ENCODE measurements at regions not wholly inside any gene's neighbourhood (a gene's known extent, or its start where the extent isn't known, plus 50 kb on each side); places are given as distances from the start of the nearest gene placed in this dataset.
"Not testable (repeated sequence)": the region's sequence is repeated elsewhere in the genome, so short reads cannot be mapped to it uniquely, and the experiment has no call there.

GRCh38 chr3:64387688-64388087, 162.4 kb upstream of the PRICKLE2 start:
- DNase-seq = no peak

GRCh38 chr3:64385277-64385676, 160.0 kb upstream of the PRICKLE2 start:
- DNase-seq = no peak

GRCh38 chr3:64384561-64384960, 159.3 kb upstream of the PRICKLE2 start:
- DNase-seq = no peak

GRCh38 chr3:64382153-64382552, 156.9 kb upstream of the PRICKLE2 start:
- no peak for DNase-seq

GRCh38 chr3:64381367-64381766, 156.1 kb upstream of the PRICKLE2 start:
- no peak for DNase-seq

GRCh38 chr3:64380546-64380945, 155.3 kb upstream of the PRICKLE2 start:
- no peak for DNase-seq

GRCh38 chr3:64379221-64379620, 154.0 kb upstream of the PRICKLE2 start:
- DNase-seq = no peak

GRCh38 chr3:64377942-64378341, 152.7 kb upstream of the PRICKLE2 start:
- DNase-seq = no peak

GRCh38 chr3:64375737-64376136, 150.5 kb upstream of the PRICKLE2 start:
- DNase-seq = no peak

GRCh38 chr3:64369390-64369789, 144.1 kb upstream of the PRICKLE2 start:
- DNase-seq = no peak

GRCh38 chr3:64368257-64369020, 143.2 kb upstream of the PRICKLE2 start:
- DNase-seq = peak; percentile 2

GRCh38 chr3:64365877-64366276, 140.6 kb upstream of the PRICKLE2 start:
- no peak for DNase-seq

- DNase-seq = no peak
These were observed 138.6 kb upstream of the PRICKLE2 start for GRCh38 chr3:64363842-64364241.

GRCh38 chr3:64361962-64362735, 136.9 kb upstream of the PRICKLE2 start:
- DNase-seq = no peak

- DNase-seq = not testable (repeated sequence)
These were observed 135.8 kb upstream of the PRICKLE2 start for GRCh38 chr3:64361036-64361435.

GRCh38 chr3:64360280-64360679, 135.0 kb upstream of the PRICKLE2 start:
- no peak for DNase-seq

- DNase-seq = no peak
These were observed 134.5 kb upstream of the PRICKLE2 start for GRCh38 chr3:64359735-64360134.

GRCh38 chr3:64358853-64359252, 133.6 kb upstream of the PRICKLE2 start:
- no peak for DNase-seq

- DNase-seq = no peak
These were observed 132.9 kb upstream of the PRICKLE2 start for GRCh38 chr3:64358176-64358575.

- no peak for DNase-seq
These were observed 132.2 kb upstream of the PRICKLE2 start for GRCh38 chr3:64357481-64357880.

- no peak for DNase-seq
These were observed 130.1 kb upstream of the PRICKLE2 start for GRCh38 chr3:64355401-64355807.

GRCh38 chr3:64354956-64355355, 129.7 kb upstream of the PRICKLE2 start:
- DNase-seq = no peak

GRCh38 chr3:64354221-64354620, 129.0 kb upstream of the PRICKLE2 start:
- DNase-seq = no peak

GRCh38 chr3:64353226-64353625, 128.0 kb upstream of the PRICKLE2 start:
- DNase-seq = peak; percentile 22
